ENCODE measurements at regions not wholly inside any gene's neighbourhood (a gene's known extent, or its start where the extent isn't known, plus 50 kb on each side); places are given as distances from the start of the nearest gene placed in this dataset.

- TF ChIP-seq EZH2 (IDR thresholded peaks at IDR 0.05; ENCODE audit: insufficient read depth, poor library complexity, severe bottlenecking) (no peak), EZH2phosphoT487 (IDR thresholded peaks at IDR 0.05; ENCODE audit: insufficient read depth, low read depth) (no peak)
Observed at GRCh38 chr5:60439552-60439951, 260.4 kb downstream of the DEPDC1B start.

All from GM23248 (cell line).